ENCODE measurements at regions not wholly inside any gene's neighbourhood (a gene's known extent, or its start where the extent isn't known, plus 50 kb on each side); places are given as distances from the start of the nearest gene placed in this dataset.

GRCh38 chr6:138678168-138678567 lies 95.4 kb upstream of the CCDC28A start:
- no peak overlapping the region for H3K27ac ChIP-seq (ENCODE audit: extremely low read length, insufficient read depth, low read length)
- H3K36me3 ChIP-seq (replicated peaks in 1 of 2; ENCODE audit: control insufficient read depth in 1 of 2, insufficient read depth in 2 of 2, low read length in 2 of 2): no peaks in the 10 kb centered on the region
- no TSS peak for BruUV-seq (replicated peaks)
- no peak overlapping the region for H2AFZ ChIP-seq (ENCODE audit: low read length)
- no peaks in the 10 kb centered on the region for H3K9me3 ChIP-seq (ENCODE audit: low read length)
- ChIA-PET POLR2A (interaction anchor here (1.0 kb wide), 1 partner anchor 14 kb away, joined by 3 read pairs; no protein-coding TSS in a partner anchor), CTCF (ENCODE audit: low intra/inter-chr PET ratio, low total read pairs) (no interaction called here)
- no peaks in the 10 kb centered on the region for H3K79me2 ChIP-seq (ENCODE audit: insufficient read depth, low read length)
- DNase-seq (ENCODE audit: low spot score) (no peak), ATAC-seq (no peak), FAIRE-seq (no peak)
- H3K4me2 ChIP-seq (ENCODE audit: low read depth, low read length): no peak overlapping the region
- intact Hi-C loops (cut with micrococcal nuclease; ENCODE audit: unreplicated experiment) (no loop called here), in situ Hi-C loops (cut with HindIII; ENCODE audit: extremely low pct_ligation_motif_present, low pct_unique_long_range_greater_than_20kb) (loop anchor here (25.0 kb wide), 1 partner anchor 684 kb away; the partner anchor contains the start of gene CITED2)
- no peaks in the 10 kb centered on the region for H3K27me3 ChIP-seq (ENCODE audit: control insufficient read depth in 1 of 2, insufficient read depth in 2 of 2, low read length in 2 of 2)
- H4K20me1 ChIP-seq (ENCODE audit: insufficient read depth, low read length): no peaks in the 10 kb centered on the region
- H3K4me1 ChIP-seq (ENCODE audit: insufficient read depth, low read length): peaks cover 8% of the 10 kb centered on the region; the same call in 1 of the 2 replicates
- no peak overlapping the region for H3K9ac ChIP-seq (ENCODE audit: insufficient read depth, low read depth, low read length)
- H3K4me3 ChIP-seq (replicated peaks in 1 of 3; ENCODE audit: insufficient read depth in 1 of 3, low read depth in 2 of 3, low read length in 3 of 3): no peak overlapping the region
- TF ChIP-seq NFIB (CRISPR knock-in tag; IDR thresholded peaks at IDR 0.05; ENCODE audit: borderline replicate concordance) (no peak), KAT8 (CRISPR knock-in tag; IDR thresholded peaks at IDR 0.05) (no peak), FOSL2 (CRISPR knock-in tag; IDR thresholded peaks at IDR 0.05) (no peak), ZNF280D (CRISPR knock-in tag; IDR thresholded peaks at IDR 0.05) (no peak), MYNN (CRISPR knock-in tag; IDR thresholded peaks at IDR 0.05; ENCODE audit: low read depth) (no peak), MLXIP (CRISPR knock-in tag; IDR thresholded peaks at IDR 0.05; ENCODE audit: borderline replicate concordance) (no peak), PLSCR1 (CRISPR knock-in tag; IDR thresholded peaks at IDR 0.05; ENCODE audit: borderline replicate concordance) (no peak), SYNCRIP (IDR thresholded peaks at IDR 0.05; ENCODE audit: insufficient read depth, low read depth, low read length) (no peak), ARID3A (IDR thresholded peaks at IDR 0.05; ENCODE audit: low read depth, low read length) (no peak), ZNF354B (CRISPR knock-in tag; IDR thresholded peaks at IDR 0.05) (no peak), ZNF512B (CRISPR knock-in tag; IDR thresholded peaks at IDR 0.05; ENCODE audit: borderline replicate concordance) (no peak), CAMTA2 (CRISPR knock-in tag; IDR thresholded peaks at IDR 0.05; ENCODE audit: borderline replicate concordance) (no peak), RAD21 (CRISPR knock-in tag; IDR thresholded peaks at IDR 0.05) (no peak), ZFP36L2 (CRISPR knock-in tag; IDR thresholded peaks at IDR 0.05) (no peak)
